Sigmoid colon (tissue), 6 donors: ENCODE measurements at regions not wholly inside any gene's neighbourhood (a gene's known extent, or its start where the extent isn't known, plus 50 kb on each side); places are given as distances from the start of the nearest gene placed in this dataset.

Source experiments
- DNase-seq: peaks from one replicate; pipeline ENCODE4 v3.0.0-alpha.2; 2019
- H3K27ac ChIP-seq, 4 donors: fragments of 200-600 bp; sonication (generic); one replicate each; pipeline ENCODE4 v1.5.1; 2016 to 2019; ENCODE audit warnings: mild to moderate bottlenecking in 1 of 4
- H3K27me3 ChIP-seq, 3 donors: fragments of 200-600 bp; sonication (generic); one replicate each; pipeline ENCODE4 v1.5.1; 2019; ENCODE audit warnings: mild to moderate bottlenecking in 1 of 3
- H3K36me3 ChIP-seq, 4 donors: fragments of 200-600 bp; sonication (generic); one replicate each; pipeline ENCODE4 v1.5.1; 2016 to 2019
- H3K4me1 ChIP-seq, 4 donors: fragments of 200-600 bp; sonication (generic); one replicate each; pipeline ENCODE4 v1.5.1; 2017 to 2019
- H3K4me3 ChIP-seq, 4 donors: fragments of 200-600 bp; sonication (generic); one replicate each; pipeline ENCODE4 v1.5.1; 2017 to 2019; ENCODE audit warnings: mild to moderate bottlenecking in 2 of 4, moderate library complexity in 1 of 4
- H3K9me3 ChIP-seq, 4 donors: fragments of 200-600 bp in 3 of 4; sonication (generic) in 3 of 4; one replicate each; pipeline versions ENCODE4 v1.5.1 to v1.6.1; 2013 to 2019
- CTCF ChIP-seq, 4 experiments: fragments of 450-650 bp in 3 of 4; fragments of 200-600 bp in 1 of 4; IDR thresholded peaks; one replicate each; pipeline ENCODE4 v1.5.1; 2016 to 2019; ENCODE audit warnings: antibody characterized with exemption in 4 of 4, mild to moderate bottlenecking in 3 of 4, moderate library complexity in 2 of 4
- EP300 ChIP-seq, 4 donors: sonication (generic); formaldehyde crosslinking; IDR thresholded peaks; one replicate each; pipeline ENCODE4 v1.6.1; 2017; ENCODE audit warnings: antibody characterized with exemption in 4 of 4
- POLR2A ChIP-seq, 2 donors: fragments of 450-650 bp; IDR thresholded peaks; one replicate each; pipeline ENCODE4 v1.6.1; 2016; ENCODE audit warnings: antibody characterized with exemption in 2 of 2, mild to moderate bottlenecking in 2 of 2, moderate library complexity in 2 of 2
- POLR2AphosphoS5 ChIP-seq, 4 donors: sonication (generic); formaldehyde crosslinking; IDR thresholded peaks; one replicate each; pipeline ENCODE4 v1.6.1; 2017; ENCODE audit warnings: antibody characterized with exemption in 4 of 4
- WGBS, 2 donors: extraction: QIAGEN DNeasy Blood & Tissue Kit; methylation state at CpG; one replicate each; pipeline ENCODE4 v1.1.7; 2013; 5-methylcytosine and 5-hydroxymethylcytosine counted together
- intact Hi-C: fragments of 100-400 bp; cut with DNase I; formaldehyde crosslinking; loops from one replicate; pipeline ENCODE4 v1.15.1; 2023
- donor health status: healthy with polysubstance abuse.
- donor health status: healthy.

- no peak overlapping the region for H3K4me3 ChIP-seq
- no peaks in the 10 kb centered on the region for H3K27me3 ChIP-seq
- H3K27ac ChIP-seq, result no peak overlapping the region
- H3K36me3 ChIP-seq, result no peaks in the 10 kb centered on the region
- no peak for DNase-seq
- TF ChIP-seq POLR2AphosphoS5 (IDR thresholded peaks at IDR 0.05) (no peak), CTCF (IDR thresholded peaks at IDR 0.05) (no peak), EP300 (IDR thresholded peaks at IDR 0.05) (no peak), POLR2A (IDR thresholded peaks at IDR 0.05) (no peak)
- peaks cover 0 to under 1% (median 0%) of the 10 kb centered on the region in 4 donors for H3K4me1 ChIP-seq
- no peaks in the 10 kb centered on the region for H3K9me3 ChIP-seq
- intact Hi-C loops, result no loop called here
- 86 to 91% methylated on average over 2 of the region's 2 CpGs for WGBS, 2 donors
Measured at GRCh38 chr5:163880302-163880701, 374.9 kb downstream of the MAT2B start.

- WGBS, 2 donors, result 90 to 93% methylated on average over 2 of the region's 2 CpGs
- no peak overlapping the region for H3K4me3 ChIP-seq
- H3K27me3 ChIP-seq, result no peaks in the 10 kb centered on the region
- no peak overlapping the region for H3K27ac ChIP-seq
- no peaks in the 10 kb centered on the region for H3K4me1 ChIP-seq
- no peaks in the 10 kb centered on the region for H3K36me3 ChIP-seq
- no peak for TF ChIP-seq CTCF (IDR thresholded peaks at IDR 0.05)
- no peak for TF ChIP-seq POLR2AphosphoS5 (IDR thresholded peaks at IDR 0.05)
- TF ChIP-seq POLR2A (IDR thresholded peaks at IDR 0.05), result no peak
- no peak for TF ChIP-seq EP300 (IDR thresholded peaks at IDR 0.05)
- H3K9me3 ChIP-seq, result no peaks in the 10 kb centered on the region
- DNase-seq, result no peak
- intact Hi-C loops, result no loop called here
Measured at GRCh38 chr5:163885117-163885516, 379.7 kb downstream of the MAT2B start.

GRCh38 chr5:163887854-163888253, 382.4 kb downstream of the MAT2B start:
- TF ChIP-seq POLR2A (IDR thresholded peaks at IDR 0.05), result no peak
- no peak for TF ChIP-seq CTCF (IDR thresholded peaks at IDR 0.05)
- TF ChIP-seq EP300 (IDR thresholded peaks at IDR 0.05), result no peak
- no peak for TF ChIP-seq POLR2AphosphoS5 (IDR thresholded peaks at IDR 0.05)
- DNase-seq, result no peak
- H3K4me3 ChIP-seq, result no peak overlapping the region
- no peak overlapping the region for H3K27ac ChIP-seq
- intact Hi-C loops, result no loop called here
- H3K36me3 ChIP-seq, result no peaks in the 10 kb centered on the region
- H3K9me3 ChIP-seq, result no peaks in the 10 kb centered on the region
- WGBS, 2 donors, result 26 to 54% methylated on average over 2 of the region's 2 CpGs
- no peaks in the 10 kb centered on the region for H3K4me1 ChIP-seq
- H3K27me3 ChIP-seq, result no peaks in the 10 kb centered on the region

- H3K9me3 ChIP-seq, result no peaks in the 10 kb centered on the region
- DNase-seq, result no peak
- no peak for TF ChIP-seq CTCF (IDR thresholded peaks at IDR 0.05)
- TF ChIP-seq POLR2A (IDR thresholded peaks at IDR 0.05), result no peak
- TF ChIP-seq POLR2AphosphoS5 (IDR thresholded peaks at IDR 0.05), result no peak
- TF ChIP-seq EP300 (IDR thresholded peaks at IDR 0.05), result no peak
- H3K27ac ChIP-seq, result no peak overlapping the region
- no peaks in the 10 kb centered on the region for H3K36me3 ChIP-seq
- 89 to 91% methylated on average over 4 of the region's 4 CpGs for WGBS, 2 donors
- no peak overlapping the region for H3K4me3 ChIP-seq
- H3K27me3 ChIP-seq, result no peaks in the 10 kb centered on the region
- H3K4me1 ChIP-seq, result no peaks in the 10 kb centered on the region
- intact Hi-C loops, result no loop called here
Measured at GRCh38 chr5:163888366-163888765, 382.9 kb downstream of the MAT2B start.

GRCh38 chr5:163889369-163889768, 383.9 kb downstream of the MAT2B start:
- Histone ChIP-seq H3K4me1 (no peaks in the 10 kb centered on the region), H3K27ac (no peak overlapping the region), H3K4me3 (no peak overlapping the region), H3K36me3 (no peaks in the 10 kb centered on the region), H3K27me3 (no peaks in the 10 kb centered on the region), H3K9me3 (no peaks in the 10 kb centered on the region)
- intact Hi-C loops, result no loop called here
- TF ChIP-seq CTCF (IDR thresholded peaks at IDR 0.05), result no peak
- no peak for TF ChIP-seq EP300 (IDR thresholded peaks at IDR 0.05)
- TF ChIP-seq POLR2AphosphoS5 (IDR thresholded peaks at IDR 0.05), result no peak
- TF ChIP-seq POLR2A (IDR thresholded peaks at IDR 0.05), result no peak
- no peak for DNase-seq
